GM12865 (cell line): ENCODE measurements at regions not wholly inside any gene's neighbourhood (a gene's known extent, or its start where the extent isn't known, plus 50 kb on each side); places are given as distances from the start of the nearest gene placed in this dataset.

Source experiments
- DNase-seq: peaks from one replicate; pipeline ENCODE4 v3.0.0; 2010; ENCODE audit warnings: low read depth
- H3K4me3 ChIP-seq: 2 replicates; pipeline ENCODE4 v1.5.1; 2011; ENCODE audit warnings: mild to moderate bottlenecking, low read depth, low read length, control low read depth
- CTCF ChIP-seq: IDR thresholded peaks from 2 replicates; pipeline ENCODE4 v1.5.1; 2011; ENCODE audit warnings: low read length, control low read depth, low read depth, inconsistent platforms; ENCODE audit not compliant: insufficient read depth; ENCODE audit errors: missing control alignments

- H3K4me3 ChIP-seq = peak overlapping the region; percentile 12
- DNase-seq = peak; percentile 67
- no peak for TF ChIP-seq CTCF
Observed at GRCh38 chr9:99296291-99296951, 74.3 kb downstream of the SEC61B start.

DNA sequence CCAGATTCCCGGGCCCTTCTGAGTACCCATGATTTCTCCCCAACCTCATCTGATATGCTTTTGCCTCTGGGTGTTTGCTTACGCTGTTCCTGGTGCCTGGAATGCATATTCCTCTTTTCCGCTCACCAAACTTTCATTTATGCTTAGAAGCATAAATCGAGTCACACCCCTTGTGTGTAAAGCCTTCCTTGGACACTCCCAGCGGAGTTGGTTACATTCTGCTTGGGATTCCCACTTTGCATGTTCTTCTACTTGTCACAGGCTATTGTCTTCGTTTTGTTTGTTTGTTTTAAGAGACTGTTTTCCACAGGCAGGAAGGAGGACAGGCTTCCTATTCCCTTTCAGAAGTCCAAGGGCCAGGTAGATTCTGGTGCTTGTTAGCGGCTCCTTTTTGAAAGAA lies 76.5 kb downstream of the SEC61B start:
- no peak for TF ChIP-seq CTCF
- no peak for DNase-seq
- no peak overlapping the region for H3K4me3 ChIP-seq

- no peak for TF ChIP-seq CTCF
- peak; percentile 16 for DNase-seq
- no peak overlapping the region for H3K4me3 ChIP-seq
Observed at GRCh38 chr9:99299211-99300102, 77.4 kb downstream of the SEC61B start.

- DNase-seq = no peak
- H3K4me3 ChIP-seq = no peak overlapping the region
- TF ChIP-seq CTCF = no peak
Observed at GRCh38 chr9:99300103-99300439, 78.0 kb downstream of the SEC61B start.

- no peak for TF ChIP-seq CTCF
- no peak overlapping the region for H3K4me3 ChIP-seq
- no peak for DNase-seq
Observed at GRCh38 chr9:99300603-99301002, 78.5 kb downstream of the SEC61B start.

GRCh38 chr9:99303177-99303576 lies 81.1 kb downstream of the SEC61B start:
- TF ChIP-seq CTCF = no peak
- no peak overlapping the region for H3K4me3 ChIP-seq
- DNase-seq = no peak
